ENCODE measurements at regions not wholly inside any gene's neighbourhood (a gene's known extent, or its start where the extent isn't known, plus 50 kb on each side); places are given as distances from the start of the nearest gene placed in this dataset.
A peak's percentile ranks its signal among the peaks of the same experiment; 100 is the strongest.

DNA sequence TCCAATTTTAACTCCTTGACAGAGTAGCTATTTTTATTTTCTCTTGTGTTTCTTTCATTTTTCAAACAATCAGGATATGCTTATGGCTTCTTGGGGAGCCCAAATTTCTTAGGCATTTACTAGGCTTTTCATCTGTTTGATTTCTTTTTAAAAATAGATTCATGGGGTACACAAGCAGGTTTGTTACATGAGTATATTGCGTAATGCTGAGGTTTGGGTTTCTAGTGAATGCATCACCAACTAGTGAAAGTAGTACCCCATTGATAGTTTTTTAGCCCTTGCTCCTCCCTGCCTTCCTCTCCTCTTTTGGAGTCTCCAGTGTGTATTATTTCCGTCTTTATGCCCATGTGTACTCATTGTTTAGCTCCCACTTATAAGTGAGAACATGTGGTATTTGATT lies 190.7 kb downstream of the CENPF start:
- no peak for TF ChIP-seq MAFK (IDR thresholded peaks at IDR 0.05; ENCODE audit: low read depth, low read length)
- TF ChIP-seq CEBPB (IDR thresholded peaks at IDR 0.05; ENCODE audit: low read depth, low read length) = peak; percentile 90
- TF ChIP-seq CTCF (IDR thresholded peaks at IDR 0.05; ENCODE audit: control extremely low read depth in 1 of 3, insufficient read depth in 1 of 3, low read depth in 1 of 3, low read length in 3 of 3) = no peak
- TF ChIP-seq POLR2A (IDR thresholded peaks at IDR 0.05; ENCODE audit: control extremely low read depth in 1 of 2, low read depth in 2 of 2, low read length in 2 of 2) = no peak
- no peak for TF ChIP-seq ZNF274 (IDR thresholded peaks at IDR 0.05; ENCODE audit: borderline replicate concordance, extremely low read depth, low read length)
- no peak for TF ChIP-seq EZH2 (IDR thresholded peaks at IDR 0.05; ENCODE audit: low read depth, low read length, severe bottlenecking)
- TF ChIP-seq PHF8 (conservative IDR thresholded peaks at IDR 0.05; ENCODE audit: low read depth, low read length) = no peak
